IPS DF 19.7 (cell line): ENCODE measurements at regions not wholly inside any gene's neighbourhood (a gene's known extent, or its start where the extent isn't known, plus 50 kb on each side); places are given as distances from the start of the nearest gene placed in this dataset.
A peak's percentile ranks its signal among the peaks of the same experiment; 100 is the strongest.

Experiments
- DNase-seq: peaks from one replicate; pipeline ENCODE4 v3.0.0-alpha.2; 2013; ENCODE audit warnings: low read depth, low spot score

GRCh38 chr13:77423296-77423695, 96.4 kb upstream of the MYCBP2 start:
- DNase-seq, result no peak

GRCh38 chr13:77422724-77423123, 95.8 kb upstream of the MYCBP2 start:
- no peak for DNase-seq

- DNase-seq, result no peak
Observed at GRCh38 chr13:77417897-77418296, 91.0 kb upstream of the MYCBP2 start.

GRCh38 chr13:77416666-77417212, 89.8 kb upstream of the MYCBP2 start:
- DNase-seq, result no peak

- DNase-seq, result no peak
Observed at GRCh38 chr13:77415253-77416071, 88.6 kb upstream of the MYCBP2 start.

GRCh38 chr13:77412860-77413259, 86.0 kb upstream of the MYCBP2 start:
- no peak for DNase-seq

GRCh38 chr13:77412116-77412635, 85.3 kb upstream of the MYCBP2 start:
- no peak for DNase-seq

GRCh38 chr13:77409412-77409811, 82.5 kb upstream of the MYCBP2 start:
- DNase-seq, result peak; percentile 17

GRCh38 chr13:77406644-77407440, 79.9 kb upstream of the MYCBP2 start:
- no peak for DNase-seq

- no peak for DNase-seq
Observed at GRCh38 chr13:77398825-77399620, 72.1 kb upstream of the MYCBP2 start.

- no peak for DNase-seq
Observed at GRCh38 chr13:77397636-77398035, 70.7 kb upstream of the MYCBP2 start.

- no peak for DNase-seq
Observed at GRCh38 chr13:77391475-77391874, 64.6 kb upstream of the MYCBP2 start.

- DNase-seq, result no peak
Observed at GRCh38 chr13:77390391-77390790, 63.5 kb upstream of the MYCBP2 start.

GRCh38 chr13:77389625-77390000, 62.7 kb upstream of the MYCBP2 start:
- DNase-seq, result no peak

- DNase-seq, result no peak
Observed at GRCh38 chr13:77388944-77389624, 62.2 kb upstream of the MYCBP2 start.

- no peak for DNase-seq
Observed at GRCh38 chr13:77387607-77388200, 60.8 kb upstream of the MYCBP2 start.

GRCh38 chr13:77386880-77387606, 60.1 kb upstream of the MYCBP2 start:
- DNase-seq, result no peak

GRCh38 chr13:77386046-77386445, 59.2 kb upstream of the MYCBP2 start:
- no peak for DNase-seq

- DNase-seq, result no peak
Observed at GRCh38 chr13:77384999-77385398, 58.1 kb upstream of the MYCBP2 start.

GRCh38 chr13:77383097-77383496, 56.2 kb upstream of the MYCBP2 start:
- no peak for DNase-seq
